ENCODE measurements at regions not wholly inside any gene's neighbourhood (a gene's known extent, or its start where the extent isn't known, plus 50 kb on each side); places are given as distances from the start of the nearest gene placed in this dataset.
"Not testable (repeated sequence)": the region's sequence is repeated elsewhere in the genome, so short reads cannot be mapped to it uniquely, and the experiment has no call there.

DNA sequence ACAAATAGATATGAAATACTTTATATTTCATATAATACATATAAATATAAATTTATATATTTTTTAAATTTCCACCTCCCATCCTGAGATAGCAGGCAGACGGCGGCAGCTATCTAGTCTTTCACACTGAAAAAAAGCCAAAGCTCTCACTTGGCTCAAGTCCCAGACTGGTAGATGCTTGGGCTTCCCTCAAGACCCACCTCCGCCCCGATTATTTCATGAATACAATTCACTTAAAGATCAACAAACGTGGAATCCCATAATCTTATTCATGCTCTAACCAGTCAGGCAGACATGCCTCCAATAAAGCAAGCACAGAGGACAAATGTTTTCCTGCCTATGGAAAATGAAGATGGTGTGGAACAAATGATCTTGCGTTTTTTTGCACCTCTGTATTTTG lies 275.9 kb upstream of the NR2F2 start:
- no peak for DNase-seq (ENCODE audit: low spot score)

DNA sequence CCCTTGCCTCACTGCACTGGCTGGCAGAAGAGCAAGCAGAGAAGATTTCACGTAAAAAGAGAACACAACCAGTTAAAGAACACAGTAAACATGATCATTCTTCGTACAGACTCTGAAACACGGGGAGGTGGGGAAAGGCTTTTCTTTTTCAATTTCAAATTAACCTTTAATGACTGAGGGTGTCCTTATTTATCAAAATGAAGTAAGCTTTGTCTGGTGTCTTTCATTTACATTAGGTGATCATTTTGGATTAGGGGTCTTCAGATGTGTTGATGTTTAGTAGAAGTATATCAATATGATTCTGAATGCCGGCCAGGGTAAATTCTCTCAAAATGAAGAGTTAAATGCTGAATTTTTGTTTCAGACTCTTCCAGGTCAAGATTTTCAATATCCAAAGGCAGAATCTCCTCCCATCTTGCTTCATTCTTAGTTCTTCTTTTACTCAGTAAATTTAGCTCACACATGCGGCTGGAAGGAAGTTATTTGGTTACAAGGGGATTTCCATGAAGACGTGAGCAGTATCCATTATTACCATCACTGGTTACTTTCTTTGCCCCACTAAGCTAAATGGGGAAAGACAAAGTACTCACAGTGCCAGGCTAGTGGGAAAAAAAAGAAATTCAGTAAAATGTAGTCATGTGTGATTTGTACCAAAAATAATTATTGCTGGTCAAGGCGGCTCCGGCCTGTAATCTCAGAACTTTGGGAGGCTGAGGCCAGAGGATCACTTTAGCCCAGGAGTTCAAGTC lies 272.2 kb upstream of the NR2F2 start:
- no peak for DNase-seq (ENCODE audit: low spot score)

DNA sequence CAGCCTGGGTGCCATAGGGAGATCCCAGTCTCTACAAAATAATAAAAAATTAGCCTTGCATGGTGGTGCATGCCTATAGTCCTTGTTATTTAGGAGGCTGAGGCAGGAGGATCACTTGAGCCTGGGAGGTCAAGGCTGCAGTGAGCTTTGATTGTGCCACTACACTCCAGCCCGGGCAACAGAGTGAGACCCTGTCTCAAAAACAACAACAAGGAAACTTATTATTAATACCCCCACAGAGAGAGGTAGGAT lies 271.7 kb upstream of the NR2F2 start:
- DNase-seq (ENCODE audit: low spot score) = not testable (repeated sequence)

DNA sequence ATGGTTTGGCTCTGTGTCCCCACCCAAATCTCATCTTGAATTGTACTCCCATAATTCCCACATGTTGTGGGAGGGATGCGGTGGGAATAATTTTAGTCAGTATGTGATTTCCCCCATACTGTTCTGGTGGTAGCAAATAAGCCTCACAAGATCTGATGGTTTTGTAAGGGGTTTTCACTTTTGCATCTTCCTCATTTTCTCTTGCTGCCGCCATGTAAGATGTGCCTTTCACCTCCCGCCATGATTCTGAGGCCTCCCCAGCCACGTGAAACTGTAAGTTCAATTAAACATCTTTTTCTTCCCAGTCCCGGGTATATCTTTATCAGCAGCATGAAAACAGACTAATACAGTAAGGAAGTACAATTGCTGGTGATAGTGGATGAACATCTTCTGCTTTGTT lies 269.9 kb upstream of the NR2F2 start:
- DNase-seq (ENCODE audit: low spot score) = not testable (repeated sequence)

DNA sequence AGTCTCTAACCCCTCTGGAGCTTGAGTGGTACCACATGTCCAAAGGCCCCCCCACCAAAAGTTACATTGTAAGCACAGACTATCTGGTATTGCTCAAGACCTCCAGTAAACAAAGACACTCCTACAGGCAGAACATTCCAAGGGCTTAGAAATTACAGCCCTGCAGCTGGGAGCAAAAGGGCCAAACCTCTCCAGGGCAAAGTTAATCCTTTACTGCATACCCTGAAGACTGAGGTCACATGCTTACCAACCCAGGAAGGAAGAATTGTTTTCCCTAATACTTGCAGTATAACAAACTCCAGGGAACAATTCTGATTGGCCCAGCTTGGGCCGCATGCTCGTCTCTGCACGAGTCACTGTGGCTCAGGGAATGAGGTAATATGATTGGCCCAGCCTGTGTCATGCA lies 266.1 kb upstream of the NR2F2 start:
- DNase-seq (ENCODE audit: low spot score) = no peak

DNA sequence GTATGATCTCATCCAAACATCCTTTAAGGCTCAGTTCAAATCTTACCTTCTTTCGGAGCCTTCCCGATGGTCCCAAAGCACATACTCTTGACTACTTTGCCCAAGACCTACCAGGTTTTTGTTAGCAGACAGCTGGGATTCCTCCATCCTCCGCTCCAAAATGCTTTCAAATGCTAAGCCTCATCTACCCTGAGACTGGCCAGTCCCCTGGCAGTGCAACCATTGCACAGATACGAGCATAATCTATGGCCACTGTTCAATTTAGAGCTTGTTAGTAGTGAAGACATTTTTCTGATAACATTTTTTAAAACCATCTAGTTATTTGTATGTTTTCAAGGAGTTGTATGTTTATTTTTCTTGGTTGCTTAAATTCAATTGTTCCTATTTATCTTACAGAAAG lies 264.4 kb upstream of the NR2F2 start:
- DNase-seq (ENCODE audit: low spot score) = no peak

DNA sequence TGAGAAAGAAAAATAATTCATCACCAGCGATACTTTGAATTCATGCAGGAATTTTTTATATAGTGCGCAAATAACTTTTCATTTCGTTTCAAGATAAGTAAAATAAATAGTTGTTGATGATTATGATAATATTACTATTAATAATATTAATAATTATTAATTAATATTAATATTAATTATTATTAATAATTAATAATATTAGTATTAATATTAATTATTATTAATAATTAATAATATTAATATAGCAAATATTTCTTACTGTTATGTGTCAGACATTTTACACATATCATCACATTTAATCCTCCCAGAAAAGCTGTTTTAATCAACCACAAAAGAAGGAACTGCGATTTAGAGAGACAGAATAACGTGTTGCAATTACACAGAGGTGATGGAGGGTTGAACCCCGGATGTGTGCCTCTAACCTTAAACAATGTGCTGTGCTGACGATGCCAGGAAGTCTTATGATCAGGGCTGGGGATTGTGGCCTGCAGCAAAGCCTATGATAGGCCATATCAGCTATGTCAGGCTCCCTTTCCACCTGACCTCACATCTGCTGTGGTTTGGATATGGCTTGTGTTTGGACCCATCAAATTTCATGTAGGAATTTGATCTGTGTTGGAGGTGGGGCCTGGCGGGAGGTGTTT lies 263.5 kb upstream of the NR2F2 start:
- no peak for DNase-seq (ENCODE audit: low spot score)

DNA sequence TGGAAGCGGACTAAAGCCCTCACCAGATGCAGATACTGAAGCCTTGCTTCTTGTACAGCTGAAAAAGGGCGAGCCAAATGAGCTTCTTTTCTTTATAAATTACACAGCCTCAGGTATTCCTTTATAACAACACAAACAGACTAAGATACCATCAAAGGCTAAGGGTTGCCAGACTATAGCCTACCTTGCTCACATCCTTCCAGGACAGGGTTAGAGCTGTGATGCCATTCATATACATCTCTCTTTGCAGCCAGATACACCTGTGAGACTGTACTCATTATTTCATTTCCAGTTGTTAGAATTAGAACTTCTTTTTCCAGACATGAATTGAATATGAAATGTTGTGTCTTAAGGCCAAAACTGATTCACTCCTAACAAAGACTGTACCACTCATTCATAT lies 262.8 kb upstream of the NR2F2 start:
- no peak for DNase-seq (ENCODE audit: low spot score)

DNA sequence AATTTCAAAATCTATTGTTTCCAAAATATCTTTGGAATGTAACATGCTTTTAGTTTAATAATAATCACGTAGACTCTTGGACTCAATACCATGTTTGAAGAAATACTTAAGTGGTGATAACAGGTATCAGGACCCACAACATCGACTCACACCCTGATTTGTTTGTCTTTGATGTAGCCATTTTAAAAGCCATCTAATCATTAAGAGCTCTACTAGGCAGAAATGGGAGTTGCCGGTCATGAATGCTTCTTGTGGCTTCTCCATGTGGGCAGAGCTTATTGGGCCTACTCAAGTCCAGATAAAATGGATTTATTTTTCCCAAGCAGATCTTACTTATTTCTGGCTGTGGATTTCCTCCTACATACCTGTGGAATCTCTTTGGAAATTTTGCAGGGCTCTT lies 261.6 kb upstream of the NR2F2 start:
- no peak for DNase-seq (ENCODE audit: low spot score)

DNA sequence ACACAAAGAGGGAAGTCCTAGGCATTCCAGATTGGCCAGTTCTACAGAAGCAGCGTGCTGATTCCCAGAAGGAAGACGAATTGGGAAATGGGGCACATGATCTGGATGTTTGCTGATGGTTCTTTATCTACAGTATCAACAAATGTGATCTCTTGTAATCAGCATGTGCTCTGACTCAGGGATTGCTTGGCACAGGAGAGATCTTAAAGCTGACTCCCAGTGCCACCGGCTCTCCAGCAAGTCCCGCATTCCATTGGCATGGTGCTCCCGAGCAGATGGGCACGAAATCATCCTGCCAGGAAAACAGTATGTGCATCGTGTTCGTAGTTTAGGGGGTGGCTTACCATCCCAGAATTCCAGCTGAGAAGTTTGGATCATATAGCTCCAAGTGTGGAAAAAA lies 259.9 kb upstream of the NR2F2 start:
- DNase-seq (ENCODE audit: low spot score) = no peak

DNA sequence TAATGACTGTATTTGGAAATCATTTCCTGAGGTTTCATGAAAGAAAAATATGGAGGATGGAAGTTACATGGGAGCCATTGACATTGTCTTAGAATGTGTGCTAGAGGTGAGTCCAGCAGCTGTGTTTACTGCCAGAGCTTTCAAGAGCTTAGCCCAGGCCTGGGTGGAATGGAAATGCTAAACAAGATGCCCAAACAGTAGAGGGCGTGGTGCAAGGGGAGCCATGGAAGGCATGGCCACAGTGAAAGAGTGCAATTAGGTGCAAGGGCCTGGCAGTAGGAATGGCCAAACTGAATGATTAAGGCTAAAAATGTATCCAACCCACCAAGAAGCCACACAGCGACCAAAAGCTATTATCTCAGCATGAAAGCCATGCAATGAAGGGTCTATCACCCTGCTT lies 257.7 kb upstream of the NR2F2 start:
- DNase-seq (ENCODE audit: low spot score) = no peak

DNA sequence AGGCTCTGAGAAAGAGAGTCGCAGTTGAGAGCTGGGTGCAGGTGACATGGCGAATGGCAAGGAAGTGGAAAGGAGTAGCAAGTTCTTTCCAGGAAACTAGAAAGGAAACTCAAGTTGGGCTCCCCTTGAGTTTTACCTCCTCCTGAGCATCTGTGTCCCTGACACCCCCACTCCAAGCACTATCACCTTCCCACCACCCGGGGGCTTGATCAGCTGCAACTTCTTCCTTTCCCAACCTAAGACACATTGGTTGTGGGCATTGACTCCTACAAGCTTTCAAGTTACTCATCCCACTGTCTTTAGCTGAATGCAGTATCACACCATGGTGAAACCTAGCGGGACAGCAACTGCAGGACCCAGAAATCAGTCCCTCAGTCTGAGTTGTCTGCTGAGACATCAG lies 256.6 kb upstream of the NR2F2 start:
- no peak for DNase-seq (ENCODE audit: low spot score)

DNA sequence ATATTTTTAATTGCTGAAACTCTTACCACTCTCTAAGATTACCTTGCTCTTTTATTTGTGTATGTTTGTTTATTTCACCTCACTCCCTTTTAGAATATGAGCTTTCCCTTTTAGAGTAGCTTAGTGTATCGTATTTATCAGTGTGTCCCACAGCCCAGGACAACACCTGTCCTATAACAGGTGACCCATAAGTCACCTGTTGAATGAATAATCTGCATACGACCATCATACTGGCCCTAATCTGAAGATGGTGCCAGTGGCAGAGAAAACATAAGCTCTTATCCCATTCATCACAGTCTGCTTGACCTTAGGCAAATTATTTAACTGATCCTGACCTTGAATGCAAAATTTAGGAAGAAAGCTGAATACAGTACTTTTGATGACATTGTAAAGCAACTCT lies 254.6 kb upstream of the NR2F2 start:
- no peak for DNase-seq (ENCODE audit: low spot score)

DNA sequence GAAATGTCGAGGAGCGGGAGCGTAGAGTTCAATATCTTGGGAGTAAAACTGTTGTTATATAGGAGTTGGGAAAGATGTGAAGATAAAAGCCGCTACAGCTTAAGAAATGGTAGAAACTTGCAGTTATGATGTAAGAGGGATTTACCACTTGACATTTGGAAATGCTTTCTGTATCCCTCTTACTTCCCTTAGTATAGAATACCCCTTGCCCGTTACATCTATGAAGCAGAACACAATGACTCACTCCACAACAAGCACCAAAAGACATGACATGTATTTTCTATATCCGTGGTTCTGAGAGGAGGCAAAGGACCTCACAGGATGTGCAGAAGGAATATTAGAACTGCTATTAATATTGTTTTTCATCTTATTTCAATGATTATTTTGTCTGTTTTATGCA lies 254.2 kb upstream of the NR2F2 start:
- DNase-seq (ENCODE audit: low spot score) = no peak

DNA sequence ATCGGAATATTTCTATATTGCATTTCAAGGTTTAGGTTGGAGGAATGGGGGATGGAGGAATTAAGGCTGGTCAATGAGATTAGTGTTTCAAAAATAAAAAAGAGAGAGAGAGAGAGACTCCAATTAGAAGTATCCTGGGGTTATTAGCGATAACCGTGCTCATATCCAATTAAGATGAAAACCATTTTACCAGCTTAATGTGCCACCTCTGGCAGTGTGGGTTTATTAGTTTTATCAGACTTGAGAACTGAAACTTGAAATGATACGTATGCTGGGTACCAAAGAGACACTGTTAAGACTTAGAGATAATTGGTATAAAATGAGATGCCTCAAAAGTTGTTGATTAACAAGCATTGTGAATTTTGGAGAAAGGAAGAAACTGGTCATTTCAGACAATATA lies 251.5 kb upstream of the NR2F2 start:
- DNase-seq (ENCODE audit: low spot score) = no peak

DNA sequence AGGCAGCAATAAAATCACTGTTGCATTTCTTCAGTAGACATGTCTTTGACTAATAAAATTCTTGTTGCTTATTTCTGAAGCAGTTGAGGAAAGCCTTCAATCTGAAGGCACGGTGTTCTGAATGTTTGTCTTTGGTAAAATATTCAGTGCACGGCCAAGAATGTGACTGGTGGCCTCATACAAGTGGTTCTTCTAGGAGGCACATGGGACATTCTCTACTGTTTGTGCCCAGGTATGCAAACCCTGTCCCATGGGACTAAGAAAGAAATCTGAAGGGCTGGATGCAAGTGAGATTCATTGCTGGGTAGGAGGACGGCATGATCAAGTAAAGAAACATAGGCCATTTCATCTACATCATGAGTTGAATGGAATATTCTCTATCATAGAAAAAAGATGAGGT lies 250.6 kb upstream of the NR2F2 start:
- DNase-seq (ENCODE audit: low spot score) = no peak

DNA sequence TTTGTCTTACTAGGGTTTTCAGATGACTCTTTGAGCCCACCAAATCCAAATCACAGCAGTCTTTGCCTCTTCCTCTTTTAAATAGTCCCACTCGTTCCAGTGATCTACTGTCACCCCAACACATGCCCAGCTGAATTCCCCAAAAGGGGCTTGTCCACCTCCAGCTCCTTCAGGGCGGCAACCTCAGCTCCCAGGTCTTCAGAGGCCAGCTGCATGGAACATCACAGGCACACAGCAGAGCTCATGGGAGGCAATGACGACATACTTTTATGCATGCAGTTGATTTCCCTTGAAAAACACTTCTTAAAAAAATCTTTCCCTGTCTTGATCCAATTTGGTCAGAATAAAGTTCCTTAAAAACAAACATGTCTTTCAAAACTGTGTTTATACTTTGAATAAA lies 244.3 kb upstream of the NR2F2 start:
- no peak for DNase-seq (ENCODE audit: low spot score)

DNA sequence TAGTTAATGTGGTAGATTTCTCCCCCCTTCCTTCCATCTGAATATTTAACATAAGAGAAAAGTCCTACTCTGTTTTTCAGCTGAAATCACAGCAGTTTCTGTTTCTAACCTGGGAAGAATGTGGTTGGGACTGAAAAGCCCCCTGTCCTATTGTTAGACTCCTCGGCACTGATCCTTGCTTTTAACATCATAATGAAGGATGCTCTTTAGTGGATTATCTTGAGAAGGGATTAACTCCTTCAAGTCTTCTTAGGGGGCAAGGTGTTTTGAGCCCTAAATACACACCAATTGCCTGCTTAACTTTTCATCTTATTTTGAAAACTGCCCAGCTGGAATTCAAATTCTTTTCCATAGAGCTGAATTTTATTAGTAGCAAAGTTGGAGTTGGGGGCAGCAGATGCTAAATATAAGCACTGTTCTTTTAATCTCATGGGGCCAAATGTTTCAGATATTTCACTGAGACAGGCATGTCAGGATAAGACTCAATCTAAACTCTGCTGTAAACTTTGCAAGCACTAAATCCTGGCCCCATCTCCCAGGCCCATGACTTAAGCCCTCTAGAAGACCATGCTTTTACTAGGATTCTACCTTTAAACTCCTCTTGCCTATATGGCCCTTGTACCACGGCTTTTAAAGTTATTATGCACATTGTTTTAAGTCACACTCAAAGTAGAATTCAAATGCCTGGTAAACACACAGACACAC lies 243.2 kb upstream of the NR2F2 start:
- no peak for DNase-seq (ENCODE audit: low spot score)

DNA sequence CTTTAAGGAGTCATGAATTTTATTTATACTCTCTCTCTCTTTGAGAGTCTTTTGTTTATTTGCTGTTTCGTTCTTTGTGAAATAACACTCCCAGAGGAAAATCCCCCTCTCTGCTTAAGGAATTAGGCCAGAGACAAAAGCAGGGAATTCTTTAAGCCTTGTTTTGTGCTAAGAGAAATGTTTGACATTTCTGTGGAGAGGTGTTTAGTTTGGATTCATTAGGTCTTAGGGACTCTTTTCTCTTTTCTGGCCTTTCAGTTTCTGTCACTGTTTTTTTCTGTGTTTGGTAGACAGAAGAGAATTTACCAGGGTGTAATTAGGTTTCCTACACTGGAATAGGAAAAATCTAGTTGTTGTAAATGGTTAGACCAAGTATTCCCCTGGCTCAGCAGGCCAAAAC lies 241.8 kb upstream of the NR2F2 start:
- no peak for DNase-seq (ENCODE audit: low spot score)

DNA sequence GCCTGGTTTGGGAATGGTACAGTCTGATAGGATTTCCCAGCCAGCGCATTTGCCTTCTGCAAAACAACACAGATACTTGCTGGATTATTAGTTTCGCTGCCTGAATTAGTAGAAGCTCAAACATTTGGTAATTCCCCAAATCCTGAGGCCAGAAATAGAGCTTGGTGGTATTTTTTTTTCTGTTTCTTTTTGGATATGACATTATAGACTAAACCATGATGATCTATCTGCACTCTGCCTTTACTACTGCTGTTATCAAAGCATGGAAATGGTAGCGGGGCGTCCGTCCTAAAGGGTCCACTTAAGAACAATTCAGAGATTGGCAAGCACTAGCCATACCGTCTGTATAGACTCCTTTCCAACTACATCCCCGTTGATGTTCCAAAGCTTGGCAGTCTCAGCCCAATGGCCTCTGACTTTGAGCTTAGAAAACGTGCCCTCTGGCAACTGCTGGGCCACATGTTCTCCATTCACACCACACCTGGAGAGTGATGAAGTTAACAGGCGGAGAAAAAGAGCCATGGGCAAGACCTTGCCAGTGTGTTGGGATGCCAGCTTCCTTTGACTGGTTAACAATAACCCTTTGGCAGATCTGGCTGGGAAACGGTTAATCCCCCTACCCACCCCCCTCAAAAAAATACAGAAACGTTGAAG lies 241.0 kb upstream of the NR2F2 start:
- DNase-seq (ENCODE audit: low spot score) = no peak

DNA sequence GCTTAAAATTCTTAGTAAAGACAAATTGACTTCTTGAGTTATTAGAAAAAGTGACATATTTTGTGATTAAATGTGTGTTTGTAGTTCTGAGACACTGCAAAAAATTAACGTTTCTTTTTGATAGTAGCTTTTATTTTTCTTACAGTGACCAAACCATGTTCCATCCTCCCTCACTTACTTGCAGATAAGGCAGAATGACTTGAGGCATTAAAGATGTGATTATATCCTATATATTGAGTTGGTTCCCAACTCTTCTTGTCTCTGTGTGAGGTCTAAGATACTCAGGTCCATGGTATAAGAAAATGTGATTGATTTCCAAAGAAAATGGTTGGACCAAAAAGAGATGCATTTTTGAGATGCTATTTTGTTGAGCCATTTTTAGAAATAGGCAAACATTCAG lies 238.3 kb upstream of the NR2F2 start:
- DNase-seq (ENCODE audit: low spot score) = no peak

DNA sequence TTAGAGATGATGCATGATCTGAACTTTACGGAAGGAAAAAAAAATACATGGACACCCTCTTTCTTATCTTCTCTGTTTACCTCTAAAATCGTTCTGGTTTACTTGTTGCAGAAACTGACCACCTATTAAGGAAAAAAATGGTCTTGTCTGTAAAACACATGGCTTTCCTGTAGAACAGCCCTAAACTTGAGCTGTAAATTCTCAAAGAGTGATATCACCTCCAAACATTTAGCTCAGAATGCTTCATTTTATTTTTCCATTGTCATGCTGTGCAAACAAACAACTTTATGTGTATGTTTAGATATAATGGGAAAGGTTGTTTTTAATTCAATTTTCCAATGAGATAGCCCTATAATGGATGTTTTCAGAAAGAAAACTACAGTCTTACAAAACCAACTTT lies 237.4 kb upstream of the NR2F2 start:
- DNase-seq (ENCODE audit: low spot score) = no peak

DNA sequence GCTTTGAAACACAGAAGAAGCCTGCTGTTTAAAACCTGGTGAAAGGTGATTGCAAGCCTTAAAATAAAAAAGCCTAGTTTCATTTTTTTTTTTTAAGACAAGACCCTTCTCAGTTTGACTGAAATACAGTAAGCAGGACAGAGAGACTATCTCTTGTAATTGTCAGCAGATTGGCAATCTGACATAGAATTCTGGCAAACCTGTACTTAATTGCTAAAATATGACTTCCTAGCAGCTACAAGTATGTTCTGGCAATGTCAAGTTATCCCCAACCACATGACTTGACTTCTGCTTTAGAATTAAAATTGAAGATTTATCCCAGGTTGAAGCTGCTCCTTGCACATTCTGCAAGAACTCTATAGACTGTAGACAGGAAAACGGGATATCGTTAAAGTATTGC lies 232.8 kb upstream of the NR2F2 start:
- DNase-seq (ENCODE audit: low spot score) = no peak

Measured in germinal center (tissue), 1 donor.